OCI-LY7 (cell line): ENCODE measurements at regions not wholly inside any gene's neighbourhood (a gene's known extent, or its start where the extent isn't known, plus 50 kb on each side); places are given as distances from the start of the nearest gene placed in this dataset.
A peak's percentile ranks its signal among the peaks of the same experiment; 100 is the strongest.

Source experiments
- BruUV-seq: library from RNA; stranded (reverse); fragments of 400-500 nt; replicated peaks from 2 replicates; lab custom pipeline; 2021; lab: Mats Ljungman, UMichigan
- CTCF ChIA-PET: fragments of 300-600 bp; sonication (Branson Sonifier 250); formaldehyde crosslinking; loops from one replicate; lab custom pipeline; 2022; ENCODE audit warnings: antibody characterized with exemption; ENCODE audit not compliant: unreplicated experiment; lab: Charles Lee
- POLR2A ChIA-PET: fragments of 300-600 bp; sonication (Branson Sonifier 250); formaldehyde crosslinking; loops from one replicate; lab custom pipeline; 2022; ENCODE audit warnings: antibody characterized with exemption; lab: Charles Lee
- DNase-seq: peaks from one replicate; pipeline ENCODE4 v3.0.0-alpha.2; 2015; ENCODE audit warnings: low spot score
- H2AFZ ChIP-seq: fragments of 200-600 bp; sonication (generic), shearing (Covaris generic); 2 replicates; pipeline ENCODE4 v1.6.1; 2014; ENCODE audit warnings: mild to moderate bottlenecking, antibody characterized with exemption, low read length, moderate library complexity
- H3K27ac ChIP-seq: fragments of 200-600 bp; sonication (generic); 2 replicates; pipeline ENCODE4 v1.5.1; 2014; ENCODE audit warnings: mixed run types, low read depth, mild to moderate bottlenecking, moderate library complexity, low read length, inconsistent platforms; ENCODE audit not compliant: poor library complexity, severe bottlenecking
- H3K36me3 ChIP-seq: fragments of 200-600 bp; sonication (generic); 2 replicates; pipeline ENCODE4 v1.6.1; 2014; ENCODE audit warnings: mild to moderate bottlenecking, antibody characterized with exemption, low read length, moderate library complexity, mixed read lengths; ENCODE audit not compliant: insufficient read depth
- H3K4me1 ChIP-seq: fragments of 200-600 bp; sonication (generic); 2 replicates; pipeline ENCODE4 v1.5.1; 2014; ENCODE audit warnings: mild to moderate bottlenecking, low read length; ENCODE audit not compliant: insufficient read depth, poor library complexity, severe bottlenecking
- H3K4me2 ChIP-seq: fragments of 200-600 bp; sonication (generic); 2 replicates; pipeline ENCODE4 v1.6.1; 2014; ENCODE audit warnings: mild to moderate bottlenecking, low read length
- H3K4me3 ChIP-seq: fragments of 200-600 bp; sonication (generic); 2 replicates; pipeline ENCODE4 v1.5.1; 2014; ENCODE audit warnings: mild to moderate bottlenecking, low read depth, low read length; ENCODE audit not compliant: poor library complexity, severe bottlenecking
- H3K79me2 ChIP-seq: fragments of 200-600 bp; sonication (generic); 2 replicates; pipeline ENCODE4 v1.6.1; 2016; ENCODE audit warnings: low read depth, mild to moderate bottlenecking, low read length, moderate library complexity, mixed read lengths; ENCODE audit not compliant: insufficient read depth
- H3K9me2 ChIP-seq: fragments of 200-600 bp; sonication (generic); 2 replicates; pipeline ENCODE4 v1.6.1; 2016; ENCODE audit warnings: mild to moderate bottlenecking, low read length, mixed read lengths; ENCODE audit not compliant: insufficient read depth
- H3K9me3 ChIP-seq: fragments of 200-600 bp; sonication (generic); 2 replicates; pipeline ENCODE4 v1.6.1; 2014; ENCODE audit warnings: mild to moderate bottlenecking, mixed run types, low read length, mixed read lengths
- H4K20me1 ChIP-seq: fragments of 200-600 bp; sonication (generic); 2 replicates; pipeline ENCODE4 v1.6.1; 2014; ENCODE audit warnings: mild to moderate bottlenecking, antibody characterized with exemption, low read length, moderate library complexity, mixed read lengths; ENCODE audit not compliant: insufficient read depth
- CTCF ChIP-seq: fragments of 200-600 bp; sonication (generic); conservative IDR thresholded peaks from 2 replicates; pipeline ENCODE4 v1.5.1; 2014; ENCODE audit warnings: mild to moderate bottlenecking, antibody characterized with exemption, low read length, moderate library complexity, mixed read lengths
- EZH2phosphoT487 ChIP-seq: fragments of 200-600 bp; sonication (generic); IDR thresholded peaks from 2 replicates; pipeline ENCODE4 v1.6.1; 2018; ENCODE audit warnings: low read depth, borderline replicate concordance, mild to moderate bottlenecking, mixed run types, antibody characterized with exemption, low read length, moderate library complexity, mixed read lengths
- intact Hi-C: fragments of 100-400 bp; cut with micrococcal nuclease; formaldehyde crosslinking; loops from one replicate; pipeline ENCODE4 v1.10.0; 2022; ENCODE audit not compliant: unreplicated experiment

DNA sequence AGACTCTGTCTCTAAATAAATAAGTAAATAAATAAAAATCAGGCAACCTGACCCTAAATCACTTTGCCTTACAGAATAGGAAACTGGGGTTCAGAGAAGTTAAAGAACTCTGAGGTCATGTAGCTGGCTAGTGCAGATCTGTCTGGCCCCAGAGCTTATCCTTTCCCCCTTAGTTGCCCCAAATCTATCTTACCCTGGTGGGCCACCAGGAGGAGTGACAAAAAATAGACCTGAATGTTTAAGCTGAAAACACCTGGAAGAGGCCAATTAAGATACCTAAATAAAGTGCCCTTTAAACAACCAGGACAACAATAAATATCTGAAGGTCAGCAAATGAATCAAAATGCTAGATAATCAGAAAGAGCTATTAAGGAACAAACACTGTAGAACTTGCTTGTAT lies 59.7 kb downstream of the TEX35 start:
- no peak overlapping the region for H3K4me3 ChIP-seq
- peak overlapping the region; percentile 45 for H3K27ac ChIP-seq
- intact Hi-C loops = no loop called here
- H3K9me3 ChIP-seq = no peaks in the 10 kb centered on the region
- ChIA-PET CTCF (interaction anchor here (0.6 to 1.1 kb wide), 5 partner anchors 9 to 152 kb away, joined by 3 to 4 read pairs (median 3); partner anchors contain the start of gene RALGPS2), POLR2A (interaction anchor here (0.6 to 3.5 kb wide), 19 partner anchors 7 to 278 kb away, joined by 3 to 26 read pairs (median 4); partner anchors contain the start of gene RALGPS2)
- H2AFZ ChIP-seq = no peak overlapping the region
- H3K4me1 ChIP-seq = peaks cover 62% of the 10 kb centered on the region
- peaks cover 39% of the 10 kb centered on the region for H3K36me3 ChIP-seq
- H3K4me2 ChIP-seq = peak overlapping the region; percentile 35
- H4K20me1 ChIP-seq = no peaks in the 10 kb centered on the region
- H3K9me2 ChIP-seq = no peaks in the 10 kb centered on the region
- TF ChIP-seq CTCF (peak; percentile 64), EZH2phosphoT487 (no peak)
- no TSS peak for BruUV-seq
- peaks cover 51% of the 10 kb centered on the region for H3K79me2 ChIP-seq
- DNase-seq = peak; percentile 42

DNA sequence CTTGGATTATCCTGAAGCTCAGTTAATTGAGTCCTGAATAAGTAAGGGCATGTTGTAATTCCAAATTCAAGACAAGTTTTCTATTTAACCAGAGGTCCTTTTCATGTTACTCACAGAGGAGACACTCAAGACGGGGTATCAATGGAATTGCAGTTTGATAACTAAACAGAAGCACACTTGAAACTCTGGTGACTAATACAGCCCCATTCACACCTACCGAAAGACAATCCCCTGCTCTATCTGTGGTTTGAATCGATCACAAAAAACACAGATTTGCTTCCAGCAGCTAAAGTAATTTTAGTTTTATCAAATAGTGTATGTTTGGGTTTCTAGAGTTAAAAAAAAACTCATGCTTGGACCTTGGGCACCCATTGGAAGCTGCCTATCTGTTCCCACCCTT lies 60.4 kb downstream of the TEX35 start:
- peaks cover 37% of the 10 kb centered on the region for H3K36me3 ChIP-seq
- H3K4me3 ChIP-seq = no peak overlapping the region
- peaks cover 58% of the 10 kb centered on the region for H3K79me2 ChIP-seq
- BruUV-seq = no TSS peak
- ChIA-PET CTCF (interaction anchor here (0.6 to 1.1 kb wide), 3 partner anchors 24 to 63 kb away, joined by 3 read pairs; no protein-coding TSS in a partner anchor), POLR2A (interaction anchor here (0.6 to 3.5 kb wide), 19 partner anchors 8 to 441 kb away, joined by 3 to 26 read pairs (median 4); partner anchors contain the start of gene RALGPS2)
- intact Hi-C loops = no loop called here
- H3K27ac ChIP-seq = peak overlapping the region; percentile 45
- H2AFZ ChIP-seq = 0 out of 2 replicates have a peak overlapping the region, but pooled peaks have one; percentile 4
- peak overlapping the region; percentile 35 for H3K4me2 ChIP-seq
- TF ChIP-seq EZH2phosphoT487 (no peak), CTCF (no peak)
- H3K9me2 ChIP-seq = no peaks in the 10 kb centered on the region
- H3K9me3 ChIP-seq = no peaks in the 10 kb centered on the region
- H4K20me1 ChIP-seq = no peaks in the 10 kb centered on the region
- peaks cover 67% of the 10 kb centered on the region for H3K4me1 ChIP-seq
- DNase-seq = no peak

GRCh38 chr1:178574345-178574744 lies 61.4 kb downstream of the TEX35 start:
- intact Hi-C loops = no loop called here
- no peaks in the 10 kb centered on the region for H4K20me1 ChIP-seq
- H3K79me2 ChIP-seq = peaks cover 64% of the 10 kb centered on the region
- H3K36me3 ChIP-seq = peaks cover 33% of the 10 kb centered on the region
- no peaks in the 10 kb centered on the region for H3K9me2 ChIP-seq
- BruUV-seq = no TSS peak
- no peak for TF ChIP-seq CTCF
- no peak for TF ChIP-seq EZH2phosphoT487
- no peak overlapping the region for H2AFZ ChIP-seq
- ChIA-PET POLR2A (interaction anchor here (0.9 to 1.7 kb wide), 2 partner anchors 9 to 13 kb away, joined by 4 to 7 read pairs; no protein-coding TSS in a partner anchor), CTCF (no interaction called here)
- H3K4me2 ChIP-seq = peak overlapping the region; percentile 84
- no peaks in the 10 kb centered on the region for H3K9me3 ChIP-seq
- peaks cover 77% of the 10 kb centered on the region for H3K4me1 ChIP-seq
- no peak for DNase-seq
- H3K27ac ChIP-seq = peak overlapping the region; percentile 99
- no peak overlapping the region for H3K4me3 ChIP-seq
